ENCODE measurements at regions not wholly inside any gene's neighbourhood (a gene's known extent, or its start where the extent isn't known, plus 50 kb on each side); places are given as distances from the start of the nearest gene placed in this dataset.

DNA sequence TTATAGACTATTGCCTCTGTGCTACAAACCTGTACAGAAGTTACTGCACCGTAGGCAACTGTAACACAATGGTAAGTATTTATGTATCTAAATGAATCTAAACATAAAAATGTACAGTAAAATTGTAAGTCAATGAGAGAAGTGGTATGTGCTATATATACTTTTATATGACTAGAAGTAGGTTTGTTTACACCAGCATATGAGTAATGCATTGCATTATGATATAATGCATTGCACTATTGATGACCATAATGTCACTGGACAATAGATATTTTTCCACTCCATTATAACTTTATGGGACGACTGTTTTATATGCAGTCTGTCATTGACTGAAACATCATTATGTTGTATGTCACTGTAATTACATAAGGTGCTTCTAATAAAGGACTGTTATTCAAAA, 340.3 kb upstream of the SNX7 start:
- TF ChIP-seq, protein P1, sequence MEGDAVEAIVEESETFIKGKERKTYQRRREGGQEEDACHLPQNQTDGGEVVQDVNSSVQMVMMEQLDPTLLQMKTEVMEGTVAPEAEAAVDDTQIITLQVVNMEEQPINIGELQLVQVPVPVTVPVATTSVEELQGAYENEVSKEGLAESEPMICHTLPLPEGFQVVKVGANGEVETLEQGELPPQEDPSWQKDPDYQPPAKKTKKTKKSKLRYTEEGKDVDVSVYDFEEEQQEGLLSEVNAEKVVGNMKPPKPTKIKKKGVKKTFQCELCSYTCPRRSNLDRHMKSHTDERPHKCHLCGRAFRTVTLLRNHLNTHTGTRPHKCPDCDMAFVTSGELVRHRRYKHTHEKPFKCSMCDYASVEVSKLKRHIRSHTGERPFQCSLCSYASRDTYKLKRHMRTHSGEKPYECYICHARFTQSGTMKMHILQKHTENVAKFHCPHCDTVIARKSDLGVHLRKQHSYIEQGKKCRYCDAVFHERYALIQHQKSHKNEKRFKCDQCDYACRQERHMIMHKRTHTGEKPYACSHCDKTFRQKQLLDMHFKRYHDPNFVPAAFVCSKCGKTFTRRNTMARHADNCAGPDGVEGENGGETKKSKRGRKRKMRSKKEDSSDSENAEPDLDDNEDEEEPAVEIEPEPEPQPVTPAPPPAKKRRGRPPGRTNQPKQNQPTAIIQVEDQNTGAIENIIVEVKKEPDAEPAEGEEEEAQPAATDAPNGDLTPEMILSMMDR (IDR thresholded peaks at IDR 0.05): no peak
- no peak for TF ChIP-seq RAD21 (conservative IDR thresholded peaks at IDR 0.05 in 1 of 2, IDR thresholded peaks at IDR 0.05 in 1 of 2)
- TF ChIP-seq JUNB (IDR thresholded peaks at IDR 0.05): no peak
- TF ChIP-seq POLR2A (IDR thresholded peaks at IDR 0.05; ENCODE audit: low read length): no peak
- no peak for TF ChIP-seq REST (IDR thresholded peaks at IDR 0.05)
- no peak for TF ChIP-seq RFX5 (IDR thresholded peaks at IDR 0.05)
- no peak for TF ChIP-seq SREBF2 (IDR thresholded peaks at IDR 0.05)
- no peak for TF ChIP-seq ZFP36 (IDR thresholded peaks at IDR 0.05; ENCODE audit: borderline replicate concordance, partially characterized antibody)
- TF ChIP-seq CHD2 (IDR thresholded peaks at IDR 0.05; ENCODE audit: low read length, partially characterized antibody): no peak
- no peak for TF ChIP-seq EP300 (IDR thresholded peaks at IDR 0.05)
